Gastroesophageal sphincter (tissue), 4 donors: ENCODE measurements at regions not wholly inside any gene's neighbourhood (a gene's known extent, or its start where the extent isn't known, plus 50 kb on each side); places are given as distances from the start of the nearest gene placed in this dataset.

ENCODE experiments used
- ATAC-seq: fragments of 150-250 bp; one replicate; pipeline ENCODE4 v1.9.1; 2016; ENCODE audit warnings: mild to moderate bottlenecking, moderate library complexity
- H3K27ac ChIP-seq, 4 donors: fragments of 200-600 bp; sonication (generic) in 3 of 4; 1 replicate in 3 of 4; 2 replicates in 1 of 4; pipeline ENCODE4 v1.5.1; 2016 to 2019
- H3K27me3 ChIP-seq: fragments of 200-600 bp; sonication (generic); one replicate; pipeline ENCODE4 v1.5.1; 2019
- H3K36me3 ChIP-seq, 2 donors: fragments of 200-600 bp; sonication (generic); one replicate each; pipeline ENCODE4 v1.5.1; 2019; ENCODE audit warnings: control low read depth in 1 of 2
- H3K4me1 ChIP-seq, 3 donors: fragments of 200-600 bp; sonication (generic); 1 replicate in 2 of 3; 2 replicates in 1 of 3; pipeline ENCODE4 v1.5.1; 2016 to 2019; ENCODE audit warnings: control low read depth in 2 of 3
- H3K4me3 ChIP-seq, 2 donors: fragments of 200-600 bp; sonication (generic); one replicate each; pipeline ENCODE4 v1.5.1; 2019; ENCODE audit warnings: mild to moderate bottlenecking in 1 of 2, moderate library complexity in 1 of 2
- H3K9me3 ChIP-seq, 3 donors: fragments of 200-600 bp; sonication (generic); one replicate each; pipeline ENCODE4 v1.5.1; 2017 to 2019; ENCODE audit warnings: control low read depth in 2 of 3
- EP300 ChIP-seq: sonication (generic); formaldehyde crosslinking; IDR thresholded peaks from one replicate; pipeline ENCODE4 v1.6.1; 2017; ENCODE audit warnings: antibody characterized with exemption, mild to moderate bottlenecking
- POLR2A ChIP-seq, 2 donors: fragments of 450-650 bp; IDR thresholded peaks; one replicate each; pipeline ENCODE4 v1.6.1; 2017; ENCODE audit warnings: antibody characterized with exemption in 2 of 2, mild to moderate bottlenecking in 2 of 2, moderate library complexity in 1 of 2
- POLR2AphosphoS5 ChIP-seq: sonication (generic); formaldehyde crosslinking; IDR thresholded peaks from one replicate; pipeline ENCODE4 v1.6.1; 2017; ENCODE audit warnings: antibody characterized with exemption
- WGBS, 2 donors: methylation state at CpG; one replicate each; pipeline ENCODE4 v1.1.5; 2018; ENCODE audit warnings: low coverage in 1 of 2; 5-methylcytosine and 5-hydroxymethylcytosine counted together
- TF ChIP-seq, protein P1 (sequence below), 4 experiments: fragments of 200-600 bp in 2 of 4; fragments of 450-650 bp in 2 of 4; sonication (generic) in 1 of 4; IDR thresholded peaks; one replicate each; pipeline ENCODE4 v1.5.1; 2017 to 2019; ENCODE audit warnings: antibody characterized with exemption in 4 of 4, mild to moderate bottlenecking in 2 of 4, moderate library complexity in 2 of 4

DNA sequence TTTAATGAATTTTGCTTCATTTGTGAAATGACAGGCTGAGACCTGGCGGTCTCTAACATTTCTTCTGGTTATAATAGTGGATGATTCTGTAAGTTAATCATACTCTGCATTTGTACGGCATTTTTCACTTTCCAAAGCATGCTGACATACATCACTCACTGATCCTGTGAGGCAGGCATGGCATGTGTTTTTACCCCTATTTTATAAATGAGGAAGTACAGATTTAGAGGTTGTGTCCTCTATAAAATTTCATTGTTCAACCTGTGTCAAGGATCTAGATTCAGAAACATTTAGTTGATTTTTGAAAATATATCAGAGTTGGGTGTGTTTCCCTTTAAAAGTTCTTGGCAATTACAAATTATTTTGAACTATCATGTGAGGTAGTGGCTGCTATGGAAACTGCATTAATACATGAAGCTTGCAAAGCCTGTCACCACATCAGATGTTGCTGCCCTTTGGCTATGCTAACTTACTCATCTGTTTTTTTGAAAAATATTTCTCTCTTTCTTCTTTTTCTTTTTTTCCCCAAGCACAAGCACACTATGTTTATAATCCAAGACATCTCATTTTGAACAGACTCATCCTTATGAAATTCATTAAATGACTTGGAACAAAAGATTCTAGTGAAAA is 172.7 kb downstream of the GNAI1 start:
- no peak for TF ChIP-seq EP300
- TF ChIP-seq, protein P1, sequence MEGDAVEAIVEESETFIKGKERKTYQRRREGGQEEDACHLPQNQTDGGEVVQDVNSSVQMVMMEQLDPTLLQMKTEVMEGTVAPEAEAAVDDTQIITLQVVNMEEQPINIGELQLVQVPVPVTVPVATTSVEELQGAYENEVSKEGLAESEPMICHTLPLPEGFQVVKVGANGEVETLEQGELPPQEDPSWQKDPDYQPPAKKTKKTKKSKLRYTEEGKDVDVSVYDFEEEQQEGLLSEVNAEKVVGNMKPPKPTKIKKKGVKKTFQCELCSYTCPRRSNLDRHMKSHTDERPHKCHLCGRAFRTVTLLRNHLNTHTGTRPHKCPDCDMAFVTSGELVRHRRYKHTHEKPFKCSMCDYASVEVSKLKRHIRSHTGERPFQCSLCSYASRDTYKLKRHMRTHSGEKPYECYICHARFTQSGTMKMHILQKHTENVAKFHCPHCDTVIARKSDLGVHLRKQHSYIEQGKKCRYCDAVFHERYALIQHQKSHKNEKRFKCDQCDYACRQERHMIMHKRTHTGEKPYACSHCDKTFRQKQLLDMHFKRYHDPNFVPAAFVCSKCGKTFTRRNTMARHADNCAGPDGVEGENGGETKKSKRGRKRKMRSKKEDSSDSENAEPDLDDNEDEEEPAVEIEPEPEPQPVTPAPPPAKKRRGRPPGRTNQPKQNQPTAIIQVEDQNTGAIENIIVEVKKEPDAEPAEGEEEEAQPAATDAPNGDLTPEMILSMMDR (IDR thresholded peaks at IDR 0.05): no peak
- no peak for TF ChIP-seq POLR2A (IDR thresholded peaks at IDR 0.05)
- no peak for TF ChIP-seq POLR2AphosphoS5
- WGBS, 2 donors: 93 to 94% methylated on average over 2 of the region's 2 CpGs
- H3K4me1 ChIP-seq: peaks cover 0 to 22% (median 14%) of the 10 kb centered on the region in 3 donors
- no peaks in the 10 kb centered on the region for H3K27me3 ChIP-seq
- ATAC-seq: peak; percentile 27
- H3K4me3 ChIP-seq: no peak overlapping the region
- H3K36me3 ChIP-seq: no peaks in the 10 kb centered on the region
- H3K9me3 ChIP-seq: no peaks in the 10 kb centered on the region
- H3K27ac ChIP-seq: peak overlapping the region in 2 of 4 donors; percentile 13 to 24

DNA sequence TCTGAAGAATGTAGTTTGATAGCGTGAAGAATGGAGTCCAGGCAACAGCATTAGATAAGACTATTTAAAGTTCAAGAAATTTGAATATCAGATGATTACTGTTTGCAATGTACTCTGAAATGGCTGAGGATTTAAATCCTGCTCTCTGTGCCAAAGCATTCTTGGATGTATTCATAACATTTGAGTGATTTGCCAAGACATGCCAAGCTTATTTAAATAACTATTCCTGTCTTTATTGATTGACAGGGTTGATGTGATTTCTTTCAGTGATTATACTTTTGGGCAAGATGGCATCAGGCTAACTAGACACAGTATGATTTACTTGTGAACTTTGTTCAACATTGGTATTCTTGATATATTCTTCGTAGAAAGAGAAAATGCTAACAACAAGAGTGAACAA is 168.7 kb downstream of the GNAI1 start:
- no peak overlapping the region for H3K4me3 ChIP-seq
- no peaks in the 10 kb centered on the region for H3K9me3 ChIP-seq
- H3K27me3 ChIP-seq: no peaks in the 10 kb centered on the region
- TF ChIP-seq, protein P1 (IDR thresholded peaks at IDR 0.05): no peak
- TF ChIP-seq POLR2AphosphoS5: no peak
- no peak for TF ChIP-seq EP300
- no peak for TF ChIP-seq POLR2A (IDR thresholded peaks at IDR 0.05)
- 81 to 92% methylated on average over 2 of the region's 2 CpGs for WGBS, 2 donors
- H3K27ac ChIP-seq: no peak overlapping the region
- H3K36me3 ChIP-seq: no peaks in the 10 kb centered on the region
- no peak for ATAC-seq
- H3K4me1 ChIP-seq: peaks cover 0 to 9% (median 2%) of the 10 kb centered on the region in 3 donors

DNA sequence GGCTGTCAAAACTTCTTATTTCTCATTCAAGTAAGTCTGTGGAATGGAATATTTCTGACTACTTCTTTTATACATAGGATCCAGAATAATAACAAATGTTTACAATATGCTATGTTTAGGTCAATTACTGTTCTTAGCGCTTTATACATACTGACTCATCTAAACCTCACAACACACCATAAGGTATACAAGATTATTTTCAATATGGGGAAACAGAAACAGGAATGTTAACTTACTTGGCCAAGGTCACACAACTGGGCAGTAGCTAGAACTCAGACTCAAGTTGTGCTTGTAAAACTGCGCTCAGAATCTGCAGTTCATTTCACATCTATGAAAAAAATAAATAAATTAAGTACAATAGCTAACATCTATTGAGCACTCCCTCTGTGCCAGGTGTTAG is 168.0 kb downstream of the GNAI1 start:
- Histone ChIP-seq H3K36me3 (no peaks in the 10 kb centered on the region), H3K4me1 (peaks cover 0 to 7% (median 2%) of the 10 kb centered on the region in 3 donors), H3K9me3 (no peaks in the 10 kb centered on the region), H3K27me3 (no peaks in the 10 kb centered on the region), H3K27ac (no peak overlapping the region), H3K4me3 (no peak overlapping the region)
- no peak for ATAC-seq
- TF ChIP-seq POLR2A (IDR thresholded peaks at IDR 0.05): no peak
- TF ChIP-seq, protein P1 (IDR thresholded peaks at IDR 0.05): no peak
- TF ChIP-seq EP300: no peak
- 86 to 90% methylated on average over 2 of the region's 2 CpGs for WGBS, 2 donors

DNA sequence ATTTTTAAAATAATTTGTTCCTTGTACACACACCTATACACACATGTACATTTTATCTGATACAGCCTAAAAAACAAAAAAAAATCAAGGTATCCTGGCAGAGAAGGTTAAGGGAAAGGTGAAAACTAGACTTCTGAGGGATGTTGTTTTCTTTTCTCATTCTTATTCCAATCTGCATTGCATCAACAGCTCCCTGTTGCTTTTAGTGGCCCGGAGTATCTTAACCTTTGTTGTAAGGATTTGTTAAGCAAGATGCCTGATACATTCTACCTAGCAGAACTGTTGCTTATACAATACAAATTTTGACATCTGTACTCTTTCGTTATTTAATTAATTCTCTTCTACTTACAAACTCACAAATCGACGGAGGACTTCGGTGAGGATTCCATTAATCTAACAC is 167.4 kb downstream of the GNAI1 start:
- Histone ChIP-seq H3K36me3 (no peaks in the 10 kb centered on the region), H3K27ac (no peak overlapping the region), H3K4me3 (no peak overlapping the region), H3K4me1 (peaks cover 0 to 1% (median under 1%) of the 10 kb centered on the region in 3 donors), H3K27me3 (no peaks in the 10 kb centered on the region), H3K9me3 (no peaks in the 10 kb centered on the region)
- ATAC-seq: no peak
- 52 to 68% methylated on average over 5 of the region's 5 CpGs for WGBS, 2 donors
- TF ChIP-seq POLR2AphosphoS5: no peak
- TF ChIP-seq POLR2A (IDR thresholded peaks at IDR 0.05): no peak
- no peak for TF ChIP-seq EP300
- TF ChIP-seq, protein P1 (IDR thresholded peaks at IDR 0.05): no peak

DNA sequence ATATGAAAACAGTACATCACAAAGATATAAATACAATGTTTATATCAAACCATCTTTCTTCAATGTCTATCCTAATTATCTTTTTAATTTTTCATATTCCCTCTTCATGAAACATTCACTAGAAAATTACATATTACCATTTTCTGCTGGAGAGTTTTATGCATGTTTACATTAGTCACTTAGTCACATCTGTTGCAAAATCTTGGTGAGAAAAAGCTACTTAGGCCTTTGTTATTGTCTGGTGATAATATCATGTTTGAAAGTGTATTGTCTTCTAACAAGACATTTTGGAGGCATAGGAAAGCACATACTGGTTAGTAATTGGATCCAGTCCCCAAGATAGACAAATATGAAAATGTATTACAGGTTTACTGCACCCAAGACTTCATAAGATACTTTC is 163.6 kb downstream of the GNAI1 start:
- no peak overlapping the region for H3K27ac ChIP-seq
- H3K9me3 ChIP-seq: peaks cover 0 to 14% (median 0%) of the 10 kb centered on the region in 3 donors
- no peaks in the 10 kb centered on the region for H3K36me3 ChIP-seq
- H3K4me1 ChIP-seq: no peaks in the 10 kb centered on the region
- no peak overlapping the region for H3K4me3 ChIP-seq
- no peaks in the 10 kb centered on the region for H3K27me3 ChIP-seq
- ATAC-seq: no peak
- TF ChIP-seq EP300 (no peak), POLR2A (IDR thresholded peaks at IDR 0.05) (no peak)
- TF ChIP-seq, protein P1 (IDR thresholded peaks at IDR 0.05): no peak
